ENCODE measurements at regions not wholly inside any gene's neighbourhood (a gene's known extent, or its start where the extent isn't known, plus 50 kb on each side); places are given as distances from the start of the nearest gene placed in this dataset.
A peak's percentile ranks its signal among the peaks of the same experiment; 100 is the strongest.

GRCh38 chr17:68097161-68097805, 61.7 kb downstream of the KPNA2 start (continued):
- TF ChIP-seq PRDM4 (CRISPR knock-in tag; IDR thresholded peaks at IDR 0.05; ENCODE audit: borderline replicate concordance) (no peak), ZFX (CRISPR knock-in tag; IDR thresholded peaks at IDR 0.05; ENCODE audit: low read depth) (peak; percentile 75), MAX (IDR thresholded peaks at IDR 0.05) (peak; percentile 42), REPIN1 (CRISPR knock-in tag; IDR thresholded peaks at IDR 0.05; ENCODE audit: borderline replicate concordance, low read depth) (0 out of 2 replicates have a peak, but pooled peaks have one; percentile 44), RXRB (CRISPR knock-in tag; IDR thresholded peaks at IDR 0.05; ENCODE audit: borderline replicate concordance) (peak; percentile 57), NR2F1 (CRISPR knock-in tag; IDR thresholded peaks at IDR 0.05) (peak; percentile 54 to 90; a peak in 3 of 4 replicates), ZNF331 (CRISPR knock-in tag; IDR thresholded peaks at IDR 0.05) (0 out of 2 replicates have a peak, but pooled peaks have one; percentile 46), SOX13 (IDR thresholded peaks at IDR 0.05) (no peak), SOX13 (CRISPR knock-in tag; conservative IDR thresholded peaks at IDR 0.05 in 1 of 2, IDR thresholded peaks at IDR 0.05 in 1 of 2) (peak in 1 of 2 experiments; percentile 48; a peak in 1 of 4 replicates), GFI1 (CRISPR knock-in tag; IDR thresholded peaks at IDR 0.05; ENCODE audit: borderline replicate concordance) (0 out of 2 replicates have a peak, but pooled peaks have one; percentile 19), MED1 (CRISPR knock-in tag; IDR thresholded peaks at IDR 0.05) (peak; percentile 62; the same call in 1 of the 2 replicates), ZNF576 (CRISPR knock-in tag; IDR thresholded peaks at IDR 0.05) (no peak), ZBTB21 (CRISPR knock-in tag; IDR thresholded peaks at IDR 0.05) (no peak), NR2C2 (CRISPR knock-in tag; IDR thresholded peaks at IDR 0.05; ENCODE audit: borderline replicate concordance) (0 out of 2 replicates have a peak, but pooled peaks have one; percentile 29), KLF16 (CRISPR knock-in tag; IDR thresholded peaks at IDR 0.05) (0 out of 4 replicates have a peak, but pooled peaks of 1 of the 2 experiments have one; percentile 27), GATAD2A (CRISPR knock-in tag; IDR thresholded peaks at IDR 0.05) (peak; percentile 81), HDAC2 (CRISPR knock-in tag; IDR thresholded peaks at IDR 0.05) (peak; percentile 59), NCOA2 (CRISPR knock-in tag; IDR thresholded peaks at IDR 0.05) (peak; percentile 52), SIN3A (IDR thresholded peaks at IDR 0.05; ENCODE audit: borderline replicate concordance, low read depth, low read length) (no peak), KAT2B (IDR thresholded peaks at IDR 0.05; ENCODE audit: borderline replicate concordance, low read depth, low read length) (peak; percentile 92), FOXK2 (IDR thresholded peaks at IDR 0.05) (no peak)
- TF ChIP-seq, protein P1, sequence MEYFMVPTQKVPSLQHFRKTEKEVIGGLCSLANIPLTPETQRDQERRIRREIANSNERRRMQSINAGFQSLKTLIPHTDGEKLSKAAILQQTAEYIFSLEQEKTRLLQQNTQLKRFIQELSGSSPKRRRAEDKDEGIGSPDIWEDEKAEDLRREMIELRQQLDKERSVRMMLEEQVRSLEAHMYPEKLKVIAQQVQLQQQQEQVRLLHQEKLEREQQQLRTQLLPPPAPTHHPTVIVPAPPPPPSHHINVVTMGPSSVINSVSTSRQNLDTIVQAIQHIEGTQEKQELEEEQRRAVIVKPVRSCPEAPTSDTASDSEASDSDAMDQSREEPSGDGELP (IDR thresholded peaks at IDR 0.05; ENCODE audit: borderline replicate concordance, low read depth): peak; percentile 48; the same call in 1 of the 2 replicates
- TF ChIP-seq, protein P2, sequence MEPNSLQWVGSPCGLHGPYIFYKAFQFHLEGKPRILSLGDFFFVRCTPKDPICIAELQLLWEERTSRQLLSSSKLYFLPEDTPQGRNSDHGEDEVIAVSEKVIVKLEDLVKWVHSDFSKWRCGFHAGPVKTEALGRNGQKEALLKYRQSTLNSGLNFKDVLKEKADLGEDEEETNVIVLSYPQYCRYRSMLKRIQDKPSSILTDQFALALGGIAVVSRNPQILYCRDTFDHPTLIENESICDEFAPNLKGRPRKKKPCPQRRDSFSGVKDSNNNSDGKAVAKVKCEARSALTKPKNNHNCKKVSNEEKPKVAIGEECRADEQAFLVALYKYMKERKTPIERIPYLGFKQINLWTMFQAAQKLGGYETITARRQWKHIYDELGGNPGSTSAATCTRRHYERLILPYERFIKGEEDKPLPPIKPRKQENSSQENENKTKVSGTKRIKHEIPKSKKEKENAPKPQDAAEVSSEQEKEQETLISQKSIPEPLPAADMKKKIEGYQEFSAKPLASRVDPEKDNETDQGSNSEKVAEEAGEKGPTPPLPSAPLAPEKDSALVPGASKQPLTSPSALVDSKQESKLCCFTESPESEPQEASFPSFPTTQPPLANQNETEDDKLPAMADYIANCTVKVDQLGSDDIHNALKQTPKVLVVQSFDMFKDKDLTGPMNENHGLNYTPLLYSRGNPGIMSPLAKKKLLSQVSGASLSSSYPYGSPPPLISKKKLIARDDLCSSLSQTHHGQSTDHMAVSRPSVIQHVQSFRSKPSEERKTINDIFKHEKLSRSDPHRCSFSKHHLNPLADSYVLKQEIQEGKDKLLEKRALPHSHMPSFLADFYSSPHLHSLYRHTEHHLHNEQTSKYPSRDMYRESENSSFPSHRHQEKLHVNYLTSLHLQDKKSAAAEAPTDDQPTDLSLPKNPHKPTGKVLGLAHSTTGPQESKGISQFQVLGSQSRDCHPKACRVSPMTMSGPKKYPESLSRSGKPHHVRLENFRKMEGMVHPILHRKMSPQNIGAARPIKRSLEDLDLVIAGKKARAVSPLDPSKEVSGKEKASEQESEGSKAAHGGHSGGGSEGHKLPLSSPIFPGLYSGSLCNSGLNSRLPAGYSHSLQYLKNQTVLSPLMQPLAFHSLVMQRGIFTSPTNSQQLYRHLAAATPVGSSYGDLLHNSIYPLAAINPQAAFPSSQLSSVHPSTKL (CRISPR knock-in tag; IDR thresholded peaks at IDR 0.05): peak; percentile 82

Measured in HepG2 (cell line).